Pancreas (tissue), 10 donors: ENCODE measurements at regions not wholly inside any gene's neighbourhood (a gene's known extent, or its start where the extent isn't known, plus 50 kb on each side); places are given as distances from the start of the nearest gene placed in this dataset.
A peak's percentile ranks its signal among the peaks of the same experiment; 100 is the strongest.
"Not testable (repeated sequence)": the region's sequence is repeated elsewhere in the genome, so short reads cannot be mapped to it uniquely, and the experiment has no call there.

Experiments
- ATAC-seq, 4 donors: fragments of 200-7000 bp; cut with Tn5 transposase; one replicate each; pipeline versions ENCODE4 v1.8.0 to v1.9.1; 2020; ENCODE audit warnings: mild to moderate bottlenecking in 4 of 4, moderate library complexity in 4 of 4
- DNase-seq, 6 donors: peaks; one replicate each; pipeline ENCODE4 v3.0.0-alpha.2; 2020
- FAIRE-seq: peaks from 2 replicates; lab custom pipeline; 2012; peaks lifted over from hg19 to GRCh38; lab: Jason Lieb, UNC
- H3K27ac ChIP-seq, 4 donors: fragments of 200-600 bp; sonication (generic); 1 replicate in 3 of 4; 2 replicates in 1 of 4; pipeline versions ENCODE4 v1.5.0 to v1.8.0; 2020
- H3K27me3 ChIP-seq, 4 donors: fragments of 200-600 bp; one replicate each; pipeline ENCODE4 v1.8.0; 2021
- H3K36me3 ChIP-seq, 3 donors: fragments of 200-600 bp; sonication (generic) in 1 of 3; one replicate each; pipeline versions ENCODE4 v1.5.0 to v1.8.0; 2020 to 2021
- H3K4me1 ChIP-seq, 3 donors: fragments of 200-600 bp; one replicate each; pipeline ENCODE4 v1.8.0; 2021
- H3K4me3 ChIP-seq, 4 donors: fragments of 200-600 bp; sonication (generic) in 2 of 4; one replicate each; pipeline versions ENCODE4 v1.5.0 to v1.8.0; 2020 to 2021
- H3K9me3 ChIP-seq, 4 donors: fragments of 200-600 bp; one replicate each; pipeline ENCODE4 v1.8.0; 2021
- WGBS, 2 donors: extraction: QIAGEN DNeasy Blood & Tissue Kit; methylation state at CpG; one replicate each; pipeline ENCODE4 v1.1.7; 2013; 5-methylcytosine and 5-hydroxymethylcytosine counted together
- intact Hi-C, 3 donors: fragments of 100-400 bp; cut with DNase I; formaldehyde crosslinking; loops; one replicate each; pipeline versions ENCODE4 v1.11.1 to v1.14.2; 2022
- TF ChIP-seq, protein P1 (sequence below), 4 donors: fragments of 200-600 bp; sonication (generic) in 3 of 4; IDR thresholded peaks; one replicate each; pipeline versions ENCODE4 v1.5.0 to v1.8.0; 2021; ENCODE audit warnings: antibody characterized with exemption in 4 of 4
- donor health status: healthy with polysubstance abuse.
- donor health status: DM: no; HTN: no; CAD: no; lungs with moderate emphysema.
- donor health status: DM: no; HTN: no; CAD: no.
- donor health status: control.
- donor health status: control.
- donor health status: Bipolar disorder and iron deficiency.
- donor health status: DM: yes; HTN: yes; CAD: no.
- donor health status: DM: no; HTN: no; CAD: no.
- donor health status: DM: no; HTN: no; CAD: no.
- donor health status: DM: yes; HTN: yes; CAD: no.

DNA sequence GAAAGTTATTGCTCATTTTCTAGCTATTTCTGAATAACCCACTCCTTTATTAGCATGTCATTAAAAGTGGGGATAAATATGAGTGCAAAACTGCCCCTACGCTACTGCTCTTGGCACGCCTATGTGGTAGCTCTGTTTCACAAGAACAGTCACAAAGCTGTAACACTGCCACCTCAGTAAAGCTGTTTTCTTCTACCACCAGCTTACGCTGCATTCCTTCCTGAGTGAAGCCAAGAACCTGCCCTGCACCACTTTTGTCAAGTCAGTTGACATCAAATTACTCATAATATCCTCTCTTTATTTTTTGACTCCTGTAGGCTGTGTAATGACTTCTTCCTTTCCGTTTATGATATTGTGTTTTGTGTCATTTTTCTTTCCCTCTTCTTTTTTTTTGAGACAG, 1539.7 kb downstream of the RPIA start:
- ATAC-seq, H3K4me1 ChIP-seq, intact Hi-C loops, H3K27ac ChIP-seq, FAIRE-seq, H3K27me3 ChIP-seq, DNase-seq, H3K4me3 ChIP-seq, H3K36me3 ChIP-seq, H3K9me3 ChIP-seq: not testable (repeated sequence)
- 60 to 70% methylated on average over 4 of the region's 4 CpGs for WGBS, 2 donors

DNA sequence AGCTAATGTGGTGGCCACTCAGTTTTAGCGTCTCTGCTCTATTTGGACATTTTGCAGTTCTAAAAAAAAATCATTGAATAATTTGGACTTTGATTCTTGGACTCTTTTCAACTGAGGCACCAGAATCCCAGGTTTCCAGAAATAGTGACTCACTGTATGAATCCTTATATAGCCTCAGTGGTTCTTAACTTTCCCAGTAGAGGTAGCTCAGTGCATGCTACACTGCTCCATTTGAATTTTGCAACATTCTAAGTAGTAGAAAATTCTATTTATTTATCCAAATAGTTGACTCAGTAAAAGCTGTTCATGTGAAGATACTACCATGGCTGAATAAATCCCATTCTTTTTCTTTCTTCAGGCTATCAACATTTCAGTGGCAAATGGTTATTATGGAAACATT, 1544.0 kb downstream of the RPIA start:
- intact Hi-C loops, H3K4me1 ChIP-seq, FAIRE-seq, H3K27ac ChIP-seq, H3K36me3 ChIP-seq, DNase-seq, H3K4me3 ChIP-seq, H3K9me3 ChIP-seq, H3K27me3 ChIP-seq: not testable (repeated sequence)
- 14 to 20% methylated on average over 1 of the region's 1 CpG for WGBS, 2 donors
- ATAC-seq, result peak in 3 of 4 donors; percentile 34 to 66 (median 64)

DNA sequence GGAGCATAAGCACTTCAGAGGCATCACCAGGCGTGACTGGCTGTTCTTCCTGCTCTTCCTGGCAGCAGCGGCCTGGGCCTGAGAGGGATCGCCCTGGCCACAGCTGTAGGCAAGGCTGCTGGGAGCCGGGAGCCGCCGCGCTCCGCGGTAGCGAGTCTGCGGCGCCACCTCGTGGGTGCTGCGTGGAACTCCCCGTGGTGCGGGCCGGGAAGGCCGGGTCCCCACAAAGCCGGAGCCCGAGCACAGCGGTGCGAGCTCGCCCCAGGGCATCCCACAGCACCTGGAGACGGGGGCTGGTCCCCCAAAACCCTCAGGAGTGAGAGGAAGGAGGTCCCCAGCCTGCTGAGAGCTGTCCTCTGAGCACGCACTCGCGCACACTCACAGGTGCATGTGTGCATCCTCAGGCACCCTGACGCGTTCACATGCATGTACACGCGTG, 1546.5 kb downstream of the RPIA start:
- ATAC-seq, result peak in 2 of 4 donors; percentile 65 to 78
- H3K4me1 ChIP-seq, H3K27ac ChIP-seq, intact Hi-C loops, H3K36me3 ChIP-seq, H3K9me3 ChIP-seq, H3K27me3 ChIP-seq, H3K4me3 ChIP-seq, FAIRE-seq: not testable (repeated sequence)
- 22 to 25% methylated on average over 26 to 31 of the region's 31 CpGs for WGBS, 2 donors
- TF ChIP-seq, protein P1, sequence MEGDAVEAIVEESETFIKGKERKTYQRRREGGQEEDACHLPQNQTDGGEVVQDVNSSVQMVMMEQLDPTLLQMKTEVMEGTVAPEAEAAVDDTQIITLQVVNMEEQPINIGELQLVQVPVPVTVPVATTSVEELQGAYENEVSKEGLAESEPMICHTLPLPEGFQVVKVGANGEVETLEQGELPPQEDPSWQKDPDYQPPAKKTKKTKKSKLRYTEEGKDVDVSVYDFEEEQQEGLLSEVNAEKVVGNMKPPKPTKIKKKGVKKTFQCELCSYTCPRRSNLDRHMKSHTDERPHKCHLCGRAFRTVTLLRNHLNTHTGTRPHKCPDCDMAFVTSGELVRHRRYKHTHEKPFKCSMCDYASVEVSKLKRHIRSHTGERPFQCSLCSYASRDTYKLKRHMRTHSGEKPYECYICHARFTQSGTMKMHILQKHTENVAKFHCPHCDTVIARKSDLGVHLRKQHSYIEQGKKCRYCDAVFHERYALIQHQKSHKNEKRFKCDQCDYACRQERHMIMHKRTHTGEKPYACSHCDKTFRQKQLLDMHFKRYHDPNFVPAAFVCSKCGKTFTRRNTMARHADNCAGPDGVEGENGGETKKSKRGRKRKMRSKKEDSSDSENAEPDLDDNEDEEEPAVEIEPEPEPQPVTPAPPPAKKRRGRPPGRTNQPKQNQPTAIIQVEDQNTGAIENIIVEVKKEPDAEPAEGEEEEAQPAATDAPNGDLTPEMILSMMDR (IDR thresholded peaks at IDR 0.05), result peak in 3 of 4 donors; percentile 28 to 31 (median 31)
- DNase-seq, result peak; percentile 52 to 91 (median 77)

DNA sequence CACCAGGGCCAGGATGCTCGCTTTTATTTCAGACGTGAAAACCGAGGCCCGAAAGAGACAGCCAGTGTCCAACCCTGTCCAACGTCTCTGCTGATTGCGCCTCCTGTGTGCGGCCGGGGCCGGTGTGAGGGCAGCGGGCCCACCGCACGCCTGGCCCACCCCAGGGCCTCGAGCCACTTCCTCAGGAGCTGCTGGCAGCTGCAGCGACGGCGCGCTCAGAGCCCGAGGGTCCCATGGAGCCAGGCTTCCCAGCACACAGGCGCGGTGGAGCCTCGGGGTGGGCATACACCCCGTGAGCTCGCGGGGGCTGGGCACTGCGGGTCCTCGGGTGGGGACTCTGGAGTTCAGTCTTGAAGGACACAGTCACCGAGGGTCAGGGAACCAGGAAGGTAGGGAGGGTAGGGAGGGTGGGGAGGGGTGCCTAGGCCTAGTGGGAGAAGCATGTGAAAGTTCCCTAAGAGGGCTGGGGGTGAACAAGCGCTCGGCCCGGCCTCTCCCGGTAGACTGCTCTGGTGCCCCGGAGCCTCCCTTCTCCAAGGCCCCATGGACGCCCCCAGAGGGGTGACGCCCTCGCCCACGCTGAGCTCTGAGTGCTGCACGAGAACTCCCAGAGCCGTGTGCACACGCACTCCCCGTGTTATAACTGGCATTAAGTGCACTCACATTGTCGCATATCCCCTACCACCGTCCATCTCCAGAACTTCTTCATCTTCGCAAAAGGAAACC, 1547.2 kb downstream of the RPIA start:
- H3K27me3 ChIP-seq, intact Hi-C loops, H3K4me3 ChIP-seq, FAIRE-seq, H3K36me3 ChIP-seq, DNase-seq, ATAC-seq, H3K9me3 ChIP-seq, H3K27ac ChIP-seq, H3K4me1 ChIP-seq: not testable (repeated sequence)
- WGBS, 2 donors, result 74 to 85% methylated on average over 40 to 43 of the region's 43 CpGs

DNA sequence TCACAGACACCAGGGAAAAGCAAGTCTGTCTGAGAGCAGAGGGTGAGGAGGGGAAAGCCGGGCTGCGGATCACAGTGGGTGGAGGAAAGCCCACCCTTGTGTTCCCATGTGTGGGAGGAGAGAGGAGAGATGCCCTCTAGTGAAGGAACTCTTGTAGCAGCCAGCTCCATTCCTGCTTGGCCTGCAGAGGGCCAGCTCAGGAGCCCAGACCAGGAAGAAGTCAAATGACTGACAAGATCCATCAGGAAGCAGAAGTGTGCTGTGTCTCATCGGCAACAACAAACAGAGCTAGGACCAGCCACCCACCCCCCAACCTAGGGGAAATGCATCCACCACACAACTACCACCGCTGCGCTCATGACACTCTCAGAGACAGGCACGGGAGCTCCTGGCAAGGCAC, 1548.3 kb downstream of the RPIA start:
- H3K4me3 ChIP-seq, H3K27ac ChIP-seq, H3K36me3 ChIP-seq, DNase-seq, intact Hi-C loops, H3K4me1 ChIP-seq, ATAC-seq, H3K9me3 ChIP-seq, H3K27me3 ChIP-seq, FAIRE-seq: not testable (repeated sequence)
- 30 to 46% methylated on average over 3 to 6 of the region's 6 CpGs for WGBS, 2 donors

DNA sequence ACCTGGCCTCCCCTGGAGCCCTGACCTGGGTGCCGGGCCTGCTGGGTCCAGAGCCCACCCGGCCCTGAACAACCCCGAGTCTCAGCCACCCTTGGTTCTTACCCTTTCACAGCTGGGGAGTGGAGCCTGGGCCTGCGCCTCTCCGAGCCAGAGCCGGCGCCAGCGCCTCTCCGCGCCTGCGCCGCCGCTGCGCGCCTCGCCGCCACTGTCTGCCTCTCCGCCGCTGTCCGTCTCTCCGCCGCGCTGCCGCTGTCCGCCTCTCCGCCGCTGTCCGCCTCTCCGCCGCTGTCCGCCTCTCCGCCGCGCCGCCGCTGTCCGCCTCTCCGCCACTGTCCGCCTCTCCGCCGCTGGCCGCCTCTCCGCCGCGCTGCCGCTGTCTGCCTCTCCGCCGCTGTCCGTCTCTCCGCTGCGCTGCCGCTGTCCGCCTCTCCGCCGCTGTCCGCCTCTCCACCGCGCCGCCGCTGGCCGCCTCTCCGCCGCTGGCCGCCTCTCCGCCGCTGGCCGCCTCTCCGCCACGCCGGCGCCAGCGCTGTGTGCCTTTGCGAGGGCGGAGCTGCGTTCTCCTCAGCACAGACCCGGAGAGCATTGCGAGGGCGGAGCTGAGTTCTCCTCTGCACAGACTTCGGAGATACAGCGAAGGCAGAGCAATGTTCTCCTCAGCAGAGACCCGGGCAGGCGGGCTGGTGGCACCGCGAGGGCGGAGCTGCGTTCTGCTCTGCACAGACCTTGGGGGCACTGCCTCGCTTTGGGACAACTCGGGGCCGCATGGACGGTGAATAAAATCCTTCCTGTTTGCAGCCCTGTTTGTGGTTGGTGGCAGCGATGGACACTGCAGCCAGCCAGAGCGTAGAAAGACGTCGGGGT, 1553.7 kb downstream of the RPIA start:
- 49 to 68% methylated on average over 54 to 94 of the region's 94 CpGs for WGBS, 2 donors
- not testable (repeated sequence) for ATAC-seq

DNA sequence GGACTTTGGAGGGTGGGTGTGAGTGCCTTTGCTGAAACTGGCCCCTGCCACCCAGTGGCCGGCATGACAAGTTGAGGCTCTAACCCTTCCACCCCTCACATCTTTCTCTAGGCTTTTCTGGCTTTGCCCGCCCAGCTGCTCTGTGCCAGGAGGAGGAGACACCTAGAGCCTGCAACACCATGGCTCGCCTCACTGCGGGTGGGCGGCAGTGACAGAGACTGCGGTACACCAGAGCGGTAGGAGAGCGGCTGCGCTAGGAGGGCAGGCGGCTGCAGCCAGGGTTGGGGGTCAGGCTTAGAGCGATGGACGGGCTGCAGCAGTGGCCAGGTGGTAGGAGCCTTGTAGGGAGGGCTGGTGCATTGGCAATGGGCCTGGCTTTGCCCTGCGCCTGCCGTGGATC, 1556.9 kb downstream of the RPIA start:
- H3K27me3 ChIP-seq, H3K4me3 ChIP-seq, H3K9me3 ChIP-seq, FAIRE-seq, H3K27ac ChIP-seq, ATAC-seq, H3K4me1 ChIP-seq, intact Hi-C loops, H3K36me3 ChIP-seq: not testable (repeated sequence)
- DNase-seq, result peak in 1 of 6 donors; percentile 46
- WGBS, 2 donors, result 85% methylated on average over 11 of the region's 14 CpGs; no CpG with 5 or more reads in 1 of the 2 donors

More for the DNA sequence above, 1553.7 kb downstream of the RPIA start:
- H3K36me3 ChIP-seq, H3K9me3 ChIP-seq, DNase-seq, H3K27me3 ChIP-seq, H3K27ac ChIP-seq, intact Hi-C loops, H3K4me1 ChIP-seq, H3K4me3 ChIP-seq, FAIRE-seq: not testable (repeated sequence)

DNA sequence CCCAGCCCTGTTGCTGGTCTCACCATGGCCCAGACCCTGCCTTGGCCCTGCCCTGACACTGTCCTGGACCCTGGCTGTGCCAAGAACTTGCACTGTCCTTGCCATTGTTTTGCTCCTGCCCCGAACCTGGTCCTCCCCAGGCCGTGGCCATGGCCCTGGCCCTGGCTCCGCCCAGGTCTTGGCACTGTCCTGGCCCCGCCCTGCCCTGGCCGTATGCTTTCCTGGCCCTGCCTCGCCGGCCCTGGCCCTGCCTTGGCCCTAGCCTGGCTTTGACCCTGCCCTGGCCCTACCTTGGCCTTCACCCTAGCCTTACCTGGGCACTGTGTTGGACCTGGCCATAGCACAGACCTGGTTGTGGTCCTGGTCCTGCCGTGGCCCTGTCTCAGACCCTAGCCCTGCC, 1558.9 kb downstream of the RPIA start:
- FAIRE-seq, ATAC-seq, intact Hi-C loops, H3K9me3 ChIP-seq, H3K36me3 ChIP-seq, H3K4me3 ChIP-seq, H3K27ac ChIP-seq, H3K4me1 ChIP-seq, H3K27me3 ChIP-seq: not testable (repeated sequence)
- DNase-seq, result peak in 1 of 6 donors; percentile 65
- WGBS, 2 donors, result 62 to 68% methylated on average over 8 of the region's 8 CpGs

DNA sequence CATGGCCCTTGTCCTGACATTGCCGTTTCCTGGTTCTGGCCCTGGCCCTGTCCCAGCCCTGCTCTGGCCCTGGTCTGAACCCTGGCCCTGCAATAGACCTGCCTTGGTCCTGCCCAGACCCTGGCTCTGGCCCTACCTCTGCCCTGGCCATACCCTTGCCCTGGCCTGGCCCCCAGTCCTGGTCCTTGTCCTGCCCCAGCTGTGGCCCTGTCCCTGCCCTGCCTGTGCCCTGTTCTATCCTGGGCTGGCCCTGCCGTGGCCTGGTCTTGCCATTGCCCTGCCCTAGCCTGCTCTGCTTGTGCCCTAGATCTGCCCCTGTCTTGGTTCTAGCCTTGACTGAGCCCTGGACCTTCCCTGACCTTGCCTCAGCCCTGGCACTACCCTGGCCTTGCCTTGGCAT, 1560.1 kb downstream of the RPIA start:
- H3K27ac ChIP-seq, H3K9me3 ChIP-seq, H3K36me3 ChIP-seq, ATAC-seq, H3K4me1 ChIP-seq, FAIRE-seq, H3K27me3 ChIP-seq, H3K4me3 ChIP-seq, intact Hi-C loops: not testable (repeated sequence)
- peak in 1 of 6 donors; percentile 48 for DNase-seq
- WGBS, 2 donors, result 75 to 76% methylated on average over 2 of the region's 2 CpGs

DNA sequence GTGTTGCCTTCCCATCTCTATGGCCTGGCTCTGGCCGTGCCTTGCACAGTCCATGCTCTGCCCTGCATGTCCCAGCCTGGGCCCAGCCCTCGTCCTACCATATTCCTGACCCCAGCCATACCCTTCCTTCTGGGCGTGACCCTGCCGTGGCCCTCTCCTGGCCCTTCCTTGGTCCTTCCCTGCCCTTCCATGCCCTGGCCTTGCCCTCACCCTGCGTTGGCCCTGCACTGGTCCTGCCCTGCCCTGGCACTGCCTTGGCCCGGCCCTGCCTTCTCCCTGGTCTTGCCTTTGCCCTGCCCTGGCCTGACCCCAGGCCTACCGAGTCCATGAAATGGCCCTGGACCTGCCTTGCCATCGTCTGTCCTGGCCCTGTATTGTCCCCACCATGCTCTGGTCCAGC, 1561.8 kb downstream of the RPIA start:
- peak in 1 of 6 donors; percentile 47 for DNase-seq
- WGBS, 2 donors, result 69 to 84% methylated on average over 6 to 8 of the region's 8 CpGs
- H3K27ac ChIP-seq, H3K4me1 ChIP-seq, intact Hi-C loops, ATAC-seq, FAIRE-seq, H3K9me3 ChIP-seq, H3K27me3 ChIP-seq, H3K36me3 ChIP-seq, H3K4me3 ChIP-seq: not testable (repeated sequence)

DNA sequence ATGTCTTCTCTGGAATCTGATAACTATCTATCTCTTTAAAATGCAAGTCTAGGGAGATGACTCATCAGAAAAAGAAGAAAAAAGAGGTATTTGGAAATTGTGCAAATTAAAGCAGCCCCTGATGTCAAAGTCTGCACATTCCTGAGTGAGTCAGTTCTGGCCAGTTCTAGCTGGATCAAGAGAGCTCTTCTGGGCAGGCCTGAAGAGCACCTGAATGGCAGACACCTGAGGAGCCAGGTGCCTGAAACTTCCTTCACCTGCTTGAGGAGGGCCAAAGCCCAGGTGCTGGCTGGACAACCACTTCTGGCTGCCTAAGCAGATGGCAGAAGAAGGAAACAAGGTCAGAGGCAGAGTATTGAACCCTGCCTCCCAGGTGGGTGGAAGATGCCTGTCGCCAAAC, 1575.4 kb downstream of the RPIA start:
- 73 to 84% methylated on average over 1 of the region's 1 CpG for WGBS, 2 donors

More for the DNA sequence above, 1575.4 kb downstream of the RPIA start:
- H3K27ac ChIP-seq, H3K4me3 ChIP-seq, H3K27me3 ChIP-seq, FAIRE-seq, ATAC-seq, H3K9me3 ChIP-seq, H3K36me3 ChIP-seq, intact Hi-C loops, H3K4me1 ChIP-seq: not testable (repeated sequence)
- peak in 1 of 6 donors; percentile 11 for DNase-seq
